Body of pancreas (tissue), 4 donors: ENCODE measurements at regions not wholly inside any gene's neighbourhood (a gene's known extent, or its start where the extent isn't known, plus 50 kb on each side); places are given as distances from the start of the nearest gene placed in this dataset.

Experiments
- POLR2A ChIP-seq, 3 donors: fragments of 450-650 bp; IDR thresholded peaks; one replicate each; pipeline ENCODE4 v1.6.1; 2016; ENCODE audit warnings: antibody characterized with exemption in 3 of 3, mild to moderate bottlenecking in 2 of 3
- TF ChIP-seq, protein P1 (sequence below), 7 experiments: fragments of 450-650 bp in 4 of 7; fragments of 200-600 bp in 3 of 7; sonication (generic) in 3 of 7; IDR thresholded peaks; one replicate each; pipeline ENCODE4 v1.5.1; 2016 to 2019; ENCODE audit warnings: antibody characterized with exemption in 7 of 7

DNA sequence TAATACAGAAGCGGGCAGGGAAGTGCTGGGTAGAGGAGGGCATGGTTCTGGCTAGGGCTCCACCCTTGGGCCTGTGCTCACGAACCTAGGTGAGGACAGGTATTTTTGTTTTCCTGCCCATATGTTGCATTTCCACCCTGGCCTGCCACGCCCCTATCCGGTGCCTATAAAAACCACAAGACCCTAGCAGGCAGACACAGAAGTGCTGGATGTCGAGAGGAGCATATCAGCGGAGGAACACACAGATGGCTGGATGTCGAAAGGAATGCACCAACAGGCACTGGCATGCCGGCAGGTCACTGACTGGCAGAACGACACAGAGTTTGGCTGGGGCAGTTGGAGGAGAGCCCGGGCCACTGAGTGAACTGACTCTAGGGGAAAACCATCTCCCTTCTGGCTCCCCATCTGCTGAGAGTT is 316.6 kb upstream of the BOD1L1 start:
- no peak for TF ChIP-seq POLR2A (IDR thresholded peaks at IDR 0.05)
- TF ChIP-seq, protein P1, sequence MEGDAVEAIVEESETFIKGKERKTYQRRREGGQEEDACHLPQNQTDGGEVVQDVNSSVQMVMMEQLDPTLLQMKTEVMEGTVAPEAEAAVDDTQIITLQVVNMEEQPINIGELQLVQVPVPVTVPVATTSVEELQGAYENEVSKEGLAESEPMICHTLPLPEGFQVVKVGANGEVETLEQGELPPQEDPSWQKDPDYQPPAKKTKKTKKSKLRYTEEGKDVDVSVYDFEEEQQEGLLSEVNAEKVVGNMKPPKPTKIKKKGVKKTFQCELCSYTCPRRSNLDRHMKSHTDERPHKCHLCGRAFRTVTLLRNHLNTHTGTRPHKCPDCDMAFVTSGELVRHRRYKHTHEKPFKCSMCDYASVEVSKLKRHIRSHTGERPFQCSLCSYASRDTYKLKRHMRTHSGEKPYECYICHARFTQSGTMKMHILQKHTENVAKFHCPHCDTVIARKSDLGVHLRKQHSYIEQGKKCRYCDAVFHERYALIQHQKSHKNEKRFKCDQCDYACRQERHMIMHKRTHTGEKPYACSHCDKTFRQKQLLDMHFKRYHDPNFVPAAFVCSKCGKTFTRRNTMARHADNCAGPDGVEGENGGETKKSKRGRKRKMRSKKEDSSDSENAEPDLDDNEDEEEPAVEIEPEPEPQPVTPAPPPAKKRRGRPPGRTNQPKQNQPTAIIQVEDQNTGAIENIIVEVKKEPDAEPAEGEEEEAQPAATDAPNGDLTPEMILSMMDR (IDR thresholded peaks at IDR 0.05), result no peak
